PC-9 (cell line): ENCODE measurements at regions not wholly inside any gene's neighbourhood (a gene's known extent, or its start where the extent isn't known, plus 50 kb on each side); places are given as distances from the start of the nearest gene placed in this dataset.

Experiments
- CTCF ChIP-seq: fragments of 200-600 bp; sonication (generic); conservative IDR thresholded peaks from 2 replicates; pipeline ENCODE4 v1.6.1; 2017; ENCODE audit warnings: mixed run types, antibody characterized with exemption, mild to moderate bottlenecking, moderate library complexity
- EZH2 ChIP-seq: fragments of 200-600 bp; sonication (generic); IDR thresholded peaks from 2 replicates; pipeline ENCODE4 v1.8.0; 2017; ENCODE audit warnings: antibody characterized with exemption, low read depth

- no peak for TF ChIP-seq EZH2
- no peak for TF ChIP-seq CTCF
Measured at GRCh38 chr14:30034152-30034551, 106.5 kb upstream of the PRKD1 start.
